GM23338 (cell line): ENCODE measurements at regions not wholly inside any gene's neighbourhood (a gene's known extent, or its start where the extent isn't known, plus 50 kb on each side); places are given as distances from the start of the nearest gene placed in this dataset.
"Not testable (repeated sequence)": the region's sequence is repeated elsewhere in the genome, so short reads cannot be mapped to it uniquely, and the experiment has no call there.

Experiments
- CREB1 ChIP-seq: fragments of 250-450 bp; sonication (Bioruptor Pico); IDR thresholded peaks from 2 replicates; pipeline ENCODE4 v1.5.0; 2020; ENCODE audit warnings: low read depth, mild to moderate bottlenecking, moderate library complexity
- EZH2 ChIP-seq: fragments of 200-600 bp; sonication (generic); IDR thresholded peaks from one replicate; pipeline ENCODE4 v1.8.0; 2017; ENCODE audit warnings: antibody characterized with exemption, mild to moderate bottlenecking, low read depth; ENCODE audit not compliant: unreplicated experiment
- EZH2phosphoT487 ChIP-seq: fragments of 200-600 bp; sonication (generic); IDR thresholded peaks from one replicate; pipeline ENCODE4 v1.8.1; 2018; ENCODE audit warnings: antibody characterized with exemption; ENCODE audit not compliant: unreplicated experiment
- NANOG ChIP-seq: IDR thresholded peaks from 2 replicates; pipeline ENCODE4 v1.6.1; 2016; ENCODE audit warnings: antibody characterized with exemption, borderline replicate concordance
- POLR2AphosphoS5 ChIP-seq: IDR thresholded peaks from 2 replicates; pipeline ENCODE4 v1.6.1; 2016; ENCODE audit warnings: antibody characterized with exemption, low read depth
- STAT1 ChIP-seq: IDR thresholded peaks from one replicate; pipeline ENCODE4 v1.6.1; 2016; ENCODE audit warnings: antibody characterized with exemption; ENCODE audit not compliant: unreplicated experiment
- ZNF114 ChIP-seq: fragments of 250-450 bp; sonication (Bioruptor Pico); IDR thresholded peaks from 2 replicates; pipeline ENCODE4 v1.5.0; 2020; ENCODE audit warnings: mild to moderate bottlenecking, moderate library complexity
- TF ChIP-seq, protein P1 (sequence below), 2 experiments: fragments of 200-600 bp in 1 of 2; sonication (generic) in 1 of 2; conservative IDR thresholded peaks; 2 replicates each; pipeline versions ENCODE4 v1.5.1 to v1.6.1; 2016 to 2017; ENCODE audit warnings: antibody characterized with exemption in 2 of 2, low read depth in 2 of 2, mild to moderate bottlenecking in 2 of 2, moderate library complexity in 1 of 2
- TF ChIP-seq, protein P2 (sequence below): fragments of 250-450 bp; sonication (Bioruptor Pico); IDR thresholded peaks from 2 replicates; pipeline ENCODE4 v1.5.0; 2020; ENCODE audit warnings: mild to moderate bottlenecking, moderate library complexity
- TF ChIP-seq, protein P3 (sequence below): IDR thresholded peaks from one replicate; pipeline ENCODE4 v1.6.1; 2018; ENCODE audit warnings: antibody characterized with exemption; ENCODE audit not compliant: unreplicated experiment
- TF ChIP-seq, protein P4 (sequence below): IDR thresholded peaks from 2 replicates; pipeline ENCODE4 v1.6.1; 2016; ENCODE audit warnings: antibody characterized with exemption

DNA sequence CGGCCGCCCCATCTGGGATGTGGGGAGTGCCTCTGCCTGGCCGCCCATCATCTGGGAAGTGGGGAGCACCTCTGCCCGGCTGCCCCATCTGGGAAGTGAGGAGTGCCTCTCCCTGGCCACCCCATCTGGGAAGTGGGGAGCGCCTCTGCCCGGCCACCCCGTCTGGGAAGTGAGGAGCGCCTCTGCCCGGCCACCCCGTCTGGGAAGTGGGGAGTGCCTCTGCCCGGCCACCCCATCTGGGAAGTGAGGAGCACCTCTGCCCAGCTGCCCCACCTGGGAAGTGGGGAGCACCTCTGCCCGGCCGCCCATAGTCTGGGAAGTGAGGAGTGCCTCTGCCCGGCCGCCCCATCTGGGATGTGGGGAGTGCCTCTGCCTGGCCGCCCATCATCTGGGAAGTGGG is 91.7 kb upstream of the ZNF519 start:
- TF ChIP-seq, protein P1, sequence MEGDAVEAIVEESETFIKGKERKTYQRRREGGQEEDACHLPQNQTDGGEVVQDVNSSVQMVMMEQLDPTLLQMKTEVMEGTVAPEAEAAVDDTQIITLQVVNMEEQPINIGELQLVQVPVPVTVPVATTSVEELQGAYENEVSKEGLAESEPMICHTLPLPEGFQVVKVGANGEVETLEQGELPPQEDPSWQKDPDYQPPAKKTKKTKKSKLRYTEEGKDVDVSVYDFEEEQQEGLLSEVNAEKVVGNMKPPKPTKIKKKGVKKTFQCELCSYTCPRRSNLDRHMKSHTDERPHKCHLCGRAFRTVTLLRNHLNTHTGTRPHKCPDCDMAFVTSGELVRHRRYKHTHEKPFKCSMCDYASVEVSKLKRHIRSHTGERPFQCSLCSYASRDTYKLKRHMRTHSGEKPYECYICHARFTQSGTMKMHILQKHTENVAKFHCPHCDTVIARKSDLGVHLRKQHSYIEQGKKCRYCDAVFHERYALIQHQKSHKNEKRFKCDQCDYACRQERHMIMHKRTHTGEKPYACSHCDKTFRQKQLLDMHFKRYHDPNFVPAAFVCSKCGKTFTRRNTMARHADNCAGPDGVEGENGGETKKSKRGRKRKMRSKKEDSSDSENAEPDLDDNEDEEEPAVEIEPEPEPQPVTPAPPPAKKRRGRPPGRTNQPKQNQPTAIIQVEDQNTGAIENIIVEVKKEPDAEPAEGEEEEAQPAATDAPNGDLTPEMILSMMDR (conservative IDR thresholded peaks at IDR 0.05; ENCODE audit: low read depth in 2 of 2), result not testable (repeated sequence)
- not testable (repeated sequence) for TF ChIP-seq EZH2; POLR2AphosphoS5; NANOG; STAT1; EZH2phosphoT487; CREB1 (CRISPR knock-in tag); ZNF114
- TF ChIP-seq, protein P2, sequence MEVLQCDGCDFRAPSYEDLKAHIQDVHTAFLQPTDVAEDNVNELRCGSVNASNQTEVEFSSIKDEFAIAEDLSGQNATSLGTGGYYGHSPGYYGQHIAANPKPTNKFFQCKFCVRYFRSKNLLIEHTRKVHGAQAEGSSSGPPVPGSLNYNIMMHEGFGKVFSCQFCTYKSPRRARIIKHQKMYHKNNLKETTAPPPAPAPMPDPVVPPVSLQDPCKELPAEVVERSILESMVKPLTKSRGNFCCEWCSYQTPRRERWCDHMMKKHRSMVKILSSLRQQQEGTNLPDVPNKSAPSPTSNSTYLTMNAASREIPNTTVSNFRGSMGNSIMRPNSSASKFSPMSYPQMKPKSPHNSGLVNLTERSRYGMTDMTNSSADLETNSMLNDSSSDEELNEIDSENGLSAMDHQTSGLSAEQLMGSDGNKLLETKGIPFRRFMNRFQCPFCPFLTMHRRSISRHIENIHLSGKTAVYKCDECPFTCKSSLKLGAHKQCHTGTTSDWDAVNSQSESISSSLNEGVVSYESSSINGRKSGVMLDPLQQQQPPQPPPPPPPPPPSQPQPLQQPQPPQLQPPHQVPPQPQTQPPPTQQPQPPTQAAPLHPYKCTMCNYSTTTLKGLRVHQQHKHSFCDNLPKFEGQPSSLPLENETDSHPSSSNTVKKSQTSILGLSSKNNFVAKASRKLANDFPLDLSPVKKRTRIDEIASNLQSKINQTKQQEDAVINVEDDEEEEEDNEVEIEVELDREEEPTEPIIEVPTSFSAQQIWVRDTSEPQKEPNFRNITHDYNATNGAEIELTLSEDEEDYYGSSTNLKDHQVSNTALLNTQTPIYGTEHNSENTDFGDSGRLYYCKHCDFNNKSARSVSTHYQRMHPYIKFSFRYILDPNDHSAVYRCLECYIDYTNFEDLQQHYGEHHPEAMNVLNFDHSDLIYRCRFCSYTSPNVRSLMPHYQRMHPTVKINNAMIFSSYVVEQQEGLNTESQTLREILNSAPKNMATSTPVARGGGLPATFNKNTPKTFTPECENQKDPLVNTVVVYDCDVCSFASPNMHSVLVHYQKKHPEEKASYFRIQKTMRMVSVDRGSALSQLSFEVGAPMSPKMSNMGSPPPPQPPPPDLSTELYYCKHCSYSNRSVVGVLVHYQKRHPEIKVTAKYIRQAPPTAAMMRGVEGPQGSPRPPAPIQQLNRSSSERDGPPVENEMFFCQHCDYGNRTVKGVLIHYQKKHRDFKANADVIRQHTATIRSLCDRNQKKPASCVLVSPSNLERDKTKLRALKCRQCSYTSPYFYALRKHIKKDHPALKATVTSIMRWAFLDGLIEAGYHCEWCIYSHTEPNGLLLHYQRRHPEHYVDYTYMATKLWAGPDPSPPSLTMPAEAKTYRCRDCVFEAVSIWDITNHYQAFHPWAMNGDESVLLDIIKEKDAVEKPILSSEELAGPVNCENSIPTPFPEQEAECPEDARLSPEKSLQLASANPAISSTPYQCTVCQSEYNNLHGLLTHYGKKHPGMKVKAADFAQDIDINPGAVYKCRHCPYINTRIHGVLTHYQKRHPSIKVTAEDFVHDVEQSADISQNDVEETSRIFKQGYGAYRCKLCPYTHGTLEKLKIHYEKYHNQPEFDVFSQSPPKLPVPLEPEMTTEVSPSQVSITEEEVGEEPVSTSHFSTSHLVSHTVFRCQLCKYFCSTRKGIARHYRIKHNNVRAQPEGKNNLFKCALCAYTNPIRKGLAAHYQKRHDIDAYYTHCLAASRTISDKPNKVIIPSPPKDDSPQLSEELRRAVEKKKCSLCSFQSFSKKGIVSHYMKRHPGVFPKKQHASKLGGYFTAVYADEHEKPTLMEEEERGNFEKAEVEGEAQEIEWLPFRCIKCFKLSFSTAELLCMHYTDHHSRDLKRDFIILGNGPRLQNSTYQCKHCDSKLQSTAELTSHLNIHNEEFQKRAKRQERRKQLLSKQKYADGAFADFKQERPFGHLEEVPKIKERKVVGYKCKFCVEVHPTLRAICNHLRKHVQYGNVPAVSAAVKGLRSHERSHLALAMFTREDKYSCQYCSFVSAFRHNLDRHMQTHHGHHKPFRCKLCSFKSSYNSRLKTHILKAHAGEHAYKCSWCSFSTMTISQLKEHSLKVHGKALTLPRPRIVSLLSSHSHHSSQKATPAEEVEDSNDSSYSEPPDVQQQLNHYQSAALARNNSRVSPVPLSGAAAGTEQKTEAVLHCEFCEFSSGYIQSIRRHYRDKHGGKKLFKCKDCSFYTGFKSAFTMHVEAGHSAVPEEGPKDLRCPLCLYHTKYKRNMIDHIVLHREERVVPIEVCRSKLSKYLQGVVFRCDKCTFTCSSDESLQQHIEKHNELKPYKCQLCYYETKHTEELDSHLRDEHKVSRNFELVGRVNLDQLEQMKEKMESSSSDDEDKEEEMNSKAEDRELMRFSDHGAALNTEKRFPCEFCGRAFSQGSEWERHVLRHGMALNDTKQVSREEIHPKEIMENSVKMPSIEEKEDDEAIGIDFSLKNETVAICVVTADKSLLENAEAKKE (CRISPR knock-in tag), result not testable (repeated sequence)
- TF ChIP-seq, protein P3, sequence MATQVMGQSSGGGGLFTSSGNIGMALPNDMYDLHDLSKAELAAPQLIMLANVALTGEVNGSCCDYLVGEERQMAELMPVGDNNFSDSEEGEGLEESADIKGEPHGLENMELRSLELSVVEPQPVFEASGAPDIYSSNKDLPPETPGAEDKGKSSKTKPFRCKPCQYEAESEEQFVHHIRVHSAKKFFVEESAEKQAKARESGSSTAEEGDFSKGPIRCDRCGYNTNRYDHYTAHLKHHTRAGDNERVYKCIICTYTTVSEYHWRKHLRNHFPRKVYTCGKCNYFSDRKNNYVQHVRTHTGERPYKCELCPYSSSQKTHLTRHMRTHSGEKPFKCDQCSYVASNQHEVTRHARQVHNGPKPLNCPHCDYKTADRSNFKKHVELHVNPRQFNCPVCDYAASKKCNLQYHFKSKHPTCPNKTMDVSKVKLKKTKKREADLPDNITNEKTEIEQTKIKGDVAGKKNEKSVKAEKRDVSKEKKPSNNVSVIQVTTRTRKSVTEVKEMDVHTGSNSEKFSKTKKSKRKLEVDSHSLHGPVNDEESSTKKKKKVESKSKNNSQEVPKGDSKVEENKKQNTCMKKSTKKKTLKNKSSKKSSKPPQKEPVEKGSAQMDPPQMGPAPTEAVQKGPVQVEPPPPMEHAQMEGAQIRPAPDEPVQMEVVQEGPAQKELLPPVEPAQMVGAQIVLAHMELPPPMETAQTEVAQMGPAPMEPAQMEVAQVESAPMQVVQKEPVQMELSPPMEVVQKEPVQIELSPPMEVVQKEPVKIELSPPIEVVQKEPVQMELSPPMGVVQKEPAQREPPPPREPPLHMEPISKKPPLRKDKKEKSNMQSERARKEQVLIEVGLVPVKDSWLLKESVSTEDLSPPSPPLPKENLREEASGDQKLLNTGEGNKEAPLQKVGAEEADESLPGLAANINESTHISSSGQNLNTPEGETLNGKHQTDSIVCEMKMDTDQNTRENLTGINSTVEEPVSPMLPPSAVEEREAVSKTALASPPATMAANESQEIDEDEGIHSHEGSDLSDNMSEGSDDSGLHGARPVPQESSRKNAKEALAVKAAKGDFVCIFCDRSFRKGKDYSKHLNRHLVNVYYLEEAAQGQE, result not testable (repeated sequence)
- TF ChIP-seq, protein P4, sequence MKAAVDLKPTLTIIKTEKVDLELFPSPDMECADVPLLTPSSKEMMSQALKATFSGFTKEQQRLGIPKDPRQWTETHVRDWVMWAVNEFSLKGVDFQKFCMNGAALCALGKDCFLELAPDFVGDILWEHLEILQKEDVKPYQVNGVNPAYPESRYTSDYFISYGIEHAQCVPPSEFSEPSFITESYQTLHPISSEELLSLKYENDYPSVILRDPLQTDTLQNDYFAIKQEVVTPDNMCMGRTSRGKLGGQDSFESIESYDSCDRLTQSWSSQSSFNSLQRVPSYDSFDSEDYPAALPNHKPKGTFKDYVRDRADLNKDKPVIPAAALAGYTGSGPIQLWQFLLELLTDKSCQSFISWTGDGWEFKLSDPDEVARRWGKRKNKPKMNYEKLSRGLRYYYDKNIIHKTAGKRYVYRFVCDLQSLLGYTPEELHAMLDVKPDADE, result not testable (repeated sequence)
